GM12872 (cell line): ENCODE measurements at regions not wholly inside any gene's neighbourhood (a gene's known extent, or its start where the extent isn't known, plus 50 kb on each side); places are given as distances from the start of the nearest gene placed in this dataset.

Experiments
- TF ChIP-seq, protein P1 (sequence below): IDR thresholded peaks from 3 replicates; pipeline ENCODE4 v1.5.1; 2011; ENCODE audit warnings: low read depth, mild to moderate bottlenecking, low read length, moderate library complexity; ENCODE audit not compliant: insufficient read depth

DNA sequence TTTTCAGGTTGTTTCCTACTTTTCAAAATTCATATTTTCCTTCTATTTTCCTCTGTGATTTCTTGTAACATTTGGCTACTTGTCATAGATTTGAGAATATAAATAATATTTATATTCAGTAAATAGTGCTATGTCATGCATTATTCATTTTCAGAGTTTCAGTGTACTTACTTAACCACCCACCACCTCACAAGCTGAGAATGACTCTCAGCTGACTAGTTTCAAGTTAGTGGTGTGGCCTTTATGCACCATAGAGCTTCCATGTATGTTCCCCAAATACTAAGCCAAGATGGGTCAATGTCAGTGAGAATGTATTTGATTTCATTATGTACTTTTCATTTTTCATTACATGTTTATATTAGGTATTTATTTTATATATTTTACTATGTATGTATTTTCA, 56.9 kb upstream of the RGS1 start:
- TF ChIP-seq, protein P1, sequence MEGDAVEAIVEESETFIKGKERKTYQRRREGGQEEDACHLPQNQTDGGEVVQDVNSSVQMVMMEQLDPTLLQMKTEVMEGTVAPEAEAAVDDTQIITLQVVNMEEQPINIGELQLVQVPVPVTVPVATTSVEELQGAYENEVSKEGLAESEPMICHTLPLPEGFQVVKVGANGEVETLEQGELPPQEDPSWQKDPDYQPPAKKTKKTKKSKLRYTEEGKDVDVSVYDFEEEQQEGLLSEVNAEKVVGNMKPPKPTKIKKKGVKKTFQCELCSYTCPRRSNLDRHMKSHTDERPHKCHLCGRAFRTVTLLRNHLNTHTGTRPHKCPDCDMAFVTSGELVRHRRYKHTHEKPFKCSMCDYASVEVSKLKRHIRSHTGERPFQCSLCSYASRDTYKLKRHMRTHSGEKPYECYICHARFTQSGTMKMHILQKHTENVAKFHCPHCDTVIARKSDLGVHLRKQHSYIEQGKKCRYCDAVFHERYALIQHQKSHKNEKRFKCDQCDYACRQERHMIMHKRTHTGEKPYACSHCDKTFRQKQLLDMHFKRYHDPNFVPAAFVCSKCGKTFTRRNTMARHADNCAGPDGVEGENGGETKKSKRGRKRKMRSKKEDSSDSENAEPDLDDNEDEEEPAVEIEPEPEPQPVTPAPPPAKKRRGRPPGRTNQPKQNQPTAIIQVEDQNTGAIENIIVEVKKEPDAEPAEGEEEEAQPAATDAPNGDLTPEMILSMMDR: no peak

DNA sequence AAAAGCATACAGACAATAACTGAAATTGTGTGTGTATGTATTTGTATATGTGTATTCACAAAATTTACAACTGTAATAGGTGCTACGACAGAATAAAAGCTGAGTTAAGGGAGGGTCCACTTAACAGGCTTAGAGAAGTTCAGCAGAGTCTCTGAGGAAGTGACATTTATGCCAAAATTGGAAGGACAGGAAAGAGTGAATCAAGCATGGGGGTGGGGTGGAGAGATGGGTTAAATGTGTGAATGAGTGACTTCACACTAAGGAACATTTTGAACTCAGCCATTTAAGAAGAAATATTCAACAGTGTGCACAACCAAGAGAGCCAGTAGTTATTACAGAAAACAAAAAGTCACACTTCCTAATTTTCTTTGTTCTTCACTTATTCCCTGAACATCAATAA, 53.8 kb upstream of the RGS1 start:
- TF ChIP-seq, protein P1: no peak

- TF ChIP-seq, protein P1: no peak
Observed at GRCh38 chr1:192522673-192523072, 52.9 kb upstream of the RGS1 start.

DNA sequence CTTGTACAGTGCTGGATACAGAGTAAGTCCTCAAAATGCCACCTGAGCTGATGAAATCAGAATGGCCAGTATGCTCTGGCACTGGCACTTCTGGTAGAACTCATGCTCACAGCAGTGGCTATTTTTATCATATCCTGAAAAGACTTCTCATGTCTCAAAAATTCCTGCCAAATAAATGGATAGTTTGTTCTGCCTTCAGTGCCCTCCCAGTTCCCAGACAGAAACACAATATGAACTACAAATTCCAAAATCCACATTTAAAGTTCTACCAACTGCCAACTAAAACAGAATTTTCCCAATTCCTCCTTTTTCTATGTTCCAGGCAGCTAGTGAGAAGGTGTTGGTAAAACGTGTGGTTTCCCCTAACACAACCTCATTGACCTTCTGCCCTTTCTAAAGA, 51.4 kb upstream of the RGS1 start:
- TF ChIP-seq, protein P1: no peak
